H9 (cell line): ENCODE measurements at regions not wholly inside any gene's neighbourhood (a gene's known extent, or its start where the extent isn't known, plus 50 kb on each side); places are given as distances from the start of the nearest gene placed in this dataset.

Experiments
- DNase-seq: peaks from one replicate; pipeline ENCODE4 v3.0.0-alpha.2; 2017
- H2AFZ ChIP-seq: one replicate; pipeline ENCODE4 v1.6.1; 2013; ENCODE audit warnings: mild to moderate bottlenecking, low read length, control low read depth, moderate library complexity
- H2AK5ac ChIP-seq: 2 replicates; pipeline ENCODE4 v1.6.1; 2013; ENCODE audit warnings: low read length, control low read depth, mixed read lengths; ENCODE audit not compliant: insufficient read length
- H2BK120ac ChIP-seq: one replicate; pipeline ENCODE4 v1.6.1; 2013; ENCODE audit warnings: low read depth, mild to moderate bottlenecking, low read length, control low read depth, inconsistent platforms; ENCODE audit not compliant: poor library complexity, severe bottlenecking
- H2BK12ac ChIP-seq: 2 replicates; pipeline ENCODE4 v1.6.1; 2013; ENCODE audit warnings: low read length, control low read depth, mixed read lengths, low read depth; ENCODE audit not compliant: insufficient read length
- H2BK15ac ChIP-seq: 2 replicates; pipeline ENCODE4 v1.6.1; 2013; ENCODE audit warnings: low read depth, low read length, control low read depth
- H2BK20ac ChIP-seq: one replicate; pipeline ENCODE4 v1.6.1; 2013; ENCODE audit warnings: low read depth, mild to moderate bottlenecking, low read length, control low read depth, inconsistent platforms; ENCODE audit not compliant: poor library complexity, severe bottlenecking
- H2BK5ac ChIP-seq: 2 replicates; pipeline ENCODE4 v1.6.1; 2013; ENCODE audit warnings: low read length, control low read depth, mixed read lengths; ENCODE audit not compliant: insufficient read length
- H3K14ac ChIP-seq: 2 replicates; pipeline ENCODE4 v1.6.1; 2013; ENCODE audit warnings: low read length, control low read depth; ENCODE audit not compliant: insufficient read depth
- H3K18ac ChIP-seq: 2 replicates; pipeline ENCODE4 v1.6.1; 2013; ENCODE audit warnings: low read depth, mild to moderate bottlenecking, mixed read lengths, low read length, control low read depth; ENCODE audit not compliant: insufficient read length
- H3K23ac ChIP-seq: 2 replicates; pipeline ENCODE4 v1.6.1; 2013; ENCODE audit warnings: low read length, control low read depth, mixed read lengths, low read depth; ENCODE audit not compliant: insufficient read length
- H3K23me2 ChIP-seq: 2 replicates; pipeline ENCODE4 v1.6.1; 2013; ENCODE audit warnings: low read depth, mild to moderate bottlenecking, mixed read lengths, low read length, control low read depth; ENCODE audit not compliant: insufficient read length, poor library complexity, severe bottlenecking
- H3K27ac ChIP-seq: 2 replicates; pipeline ENCODE4 v1.5.1; 2013; ENCODE audit warnings: low read length, control low read depth, mixed read lengths, low read depth; ENCODE audit not compliant: insufficient read length
- H3K27me3 ChIP-seq: 2 replicates; pipeline ENCODE4 v1.6.1; 2013; ENCODE audit warnings: low read length, control low read depth, inconsistent platforms; ENCODE audit not compliant: insufficient read depth
- H3K4ac ChIP-seq: 2 replicates; pipeline ENCODE4 v1.6.1; 2013; ENCODE audit warnings: low read depth, mild to moderate bottlenecking, control low read depth, inconsistent platforms, low read length, moderate library complexity
- H3K4me1 ChIP-seq: 2 replicates; pipeline ENCODE4 v1.6.1; 2013; ENCODE audit warnings: low read length, control low read depth, inconsistent platforms; ENCODE audit not compliant: insufficient read depth
- H3K4me2 ChIP-seq: 2 replicates; pipeline ENCODE4 v1.6.1; 2013; ENCODE audit warnings: low read length, control low read depth, mixed read lengths; ENCODE audit not compliant: insufficient read length, insufficient read depth
- H3K56ac ChIP-seq: 2 replicates; pipeline ENCODE4 v1.6.1; 2013; ENCODE audit warnings: low read depth, mild to moderate bottlenecking, mixed read lengths, low read length, control low read depth; ENCODE audit not compliant: insufficient read length
- H3K79me1 ChIP-seq: 2 replicates; pipeline ENCODE4 v1.6.1; 2013; ENCODE audit warnings: low read depth, mild to moderate bottlenecking, moderate library complexity, low read length, control low read depth, inconsistent platforms; ENCODE audit not compliant: insufficient read depth, poor library complexity, severe bottlenecking
- H3K79me2 ChIP-seq: 2 replicates; pipeline ENCODE4 v1.6.1; 2013; ENCODE audit warnings: low read length, control low read depth, inconsistent platforms; ENCODE audit not compliant: insufficient read depth
- H3K9ac ChIP-seq: 2 replicates; pipeline ENCODE4 v1.6.1; 2013; ENCODE audit warnings: low read length, control low read depth, mixed read lengths; ENCODE audit not compliant: insufficient read length; ENCODE audit errors: extremely low read depth
- H3K9me3 ChIP-seq: one replicate; pipeline ENCODE4 v1.6.1; 2013; ENCODE audit warnings: low read depth, low read length, inconsistent platforms; ENCODE audit not compliant: control insufficient read depth
- H3T11ph ChIP-seq: one replicate; pipeline ENCODE4 v1.6.1; 2013; ENCODE audit warnings: mild to moderate bottlenecking, low read length, control low read depth, inconsistent platforms
- H4K20me1 ChIP-seq: one replicate; pipeline ENCODE4 v1.6.1; 2013; ENCODE audit not compliant: control insufficient read depth, insufficient read length, insufficient read depth
- H4K5ac ChIP-seq: 2 replicates; pipeline ENCODE4 v1.6.1; 2013; ENCODE audit warnings: low read depth, mild to moderate bottlenecking, mixed read lengths, low read length, control low read depth; ENCODE audit not compliant: insufficient read length
- H4K8ac ChIP-seq: replicated peaks from 2 replicates; pipeline ENCODE4 v1.6.1; 2013; ENCODE audit warnings: low read length, control low read depth, mixed read lengths, low read depth; ENCODE audit not compliant: insufficient read length
- H4K91ac ChIP-seq: 2 replicates; pipeline ENCODE4 v1.6.1; 2013; ENCODE audit warnings: low read depth, mild to moderate bottlenecking, moderate library complexity, mixed read lengths, low read length, control low read depth; ENCODE audit not compliant: insufficient read length
- H3K27ac Mint-ChIP-seq, 3 experiments: 2 replicates in 2 of 3; 3 replicates in 1 of 3; pipeline ENCODE4 v1.8.0; 2020 to 2021; ENCODE audit warnings: mixed read lengths in 3 of 3, mild to moderate bottlenecking in 1 of 3, moderate library complexity in 1 of 3
- H3K27me3 Mint-ChIP-seq: 2 replicates; pipeline ENCODE4 v1.8.0; 2021; ENCODE audit warnings: low read depth, mild to moderate bottlenecking, moderate library complexity, mixed read lengths
- H3K36me3 Mint-ChIP-seq, 3 experiments: 2 replicates in 2 of 3; 3 replicates in 1 of 3; pipeline ENCODE4 v1.8.0; 2020 to 2021; ENCODE audit warnings: low read depth in 3 of 3, mixed read lengths in 3 of 3; ENCODE audit not compliant: insufficient read depth in 1 of 3
- H3K4me1 Mint-ChIP-seq, 2 experiments: 2 replicates each; pipeline ENCODE4 v1.8.0; 2020; ENCODE audit warnings: mixed read lengths in 2 of 2
- H3K4me3 Mint-ChIP-seq, 2 experiments: 2 replicates in 1 of 2; 3 replicates in 1 of 2; pipeline ENCODE4 v1.8.0; 2020 to 2021; ENCODE audit warnings: mild to moderate bottlenecking in 2 of 2, mixed read lengths in 2 of 2, moderate library complexity in 1 of 2
- H3K9me3 Mint-ChIP-seq, 2 experiments: 2 replicates in 1 of 2; 3 replicates in 1 of 2; pipeline ENCODE4 v1.8.0; 2020; ENCODE audit warnings: mild to moderate bottlenecking in 2 of 2, mixed read lengths in 2 of 2, moderate library complexity in 1 of 2
- CTCF ChIP-seq: fragments of 200-600 bp; sonication (generic); conservative IDR thresholded peaks from 3 replicates; pipeline ENCODE4 v1.8.0; 2021; ENCODE audit warnings: antibody characterized with exemption, mild to moderate bottlenecking
- WGBS: extraction: QIAGEN DNeasy Blood & Tissue Kit; methylation state at CpG from one replicate; pipeline ENCODE4 v1.1.7; 2013; ENCODE audit warnings: missing lambda C conversion rate, low lambda C conversion rate, mixed read lengths; ENCODE audit not compliant: insufficient read length; ENCODE audit errors: extremely low coverage; 5-methylcytosine and 5-hydroxymethylcytosine counted together

- Histone ChIP-seq H2BK15ac (no peak overlapping the region), H2BK5ac (no peak overlapping the region), H2BK12ac (no peak overlapping the region), H3K18ac (no peak overlapping the region), H2AFZ (no peak overlapping the region), H3K23me2 (no peaks in the 10 kb centered on the region), H3K56ac (no peak overlapping the region), H3K4me1 (no peaks in the 10 kb centered on the region), H3K27me3 (no peaks in the 10 kb centered on the region), H3K14ac (no peak overlapping the region), H2BK20ac (no peak overlapping the region), H3K27ac (no peak overlapping the region), H3K4me2 (no peak overlapping the region), H4K20me1 (no peaks in the 10 kb centered on the region), H3T11ph (no peak overlapping the region), H3K9ac (no peak overlapping the region), H2AK5ac (no peak overlapping the region), H4K8ac (no peak overlapping the region), H3K9me3 (no peaks in the 10 kb centered on the region), H4K91ac (no peak overlapping the region), H3K23ac (no peak overlapping the region), H3K79me1 (no peaks in the 10 kb centered on the region), H3K79me2 (no peaks in the 10 kb centered on the region), H4K5ac (no peak overlapping the region), H3K4ac (no peak overlapping the region), H2BK120ac (no peak overlapping the region)
- Mint-ChIP-seq H3K4me1 (no peaks in the 10 kb centered on the region), H3K27ac (no peak overlapping the region), H3K27me3 (no peaks in the 10 kb centered on the region), H3K9me3 (no peaks in the 10 kb centered on the region; a peak in 3 of 5 replicates), H3K4me3 (no peak overlapping the region; a peak in 1 of 5 replicates), H3K36me3 (peaks cover 0 to 5% (median 0%) of the 10 kb centered on the region in 3 experiments; a peak in 2 of 7 replicates)
- no peak for DNase-seq
- TF ChIP-seq CTCF: no peak
- WGBS: no CpG with 5 or more reads among the region's 2 CpGs
These were observed 578.9 kb downstream of the CETN3 start for GRCh38 chr5:89830691-89831090.
